Endodermal cell (in vitro differentiated cells): ENCODE measurements at regions not wholly inside any gene's neighbourhood (a gene's known extent, or its start where the extent isn't known, plus 50 kb on each side); places are given as distances from the start of the nearest gene placed in this dataset.
A peak's percentile ranks its signal among the peaks of the same experiment; 100 is the strongest.

Source experiments
- DNase-seq: peaks from one replicate; pipeline ENCODE4 v3.0.0-alpha.2; 2017
- H3K27ac ChIP-seq: 2 replicates; pipeline ENCODE4 v1.5.1; 2013; ENCODE audit warnings: mild to moderate bottlenecking, low read depth, low read length, moderate library complexity
- H3K27me3 ChIP-seq: 2 replicates; pipeline ENCODE4 v1.6.1; 2013; ENCODE audit warnings: mild to moderate bottlenecking, low read length, moderate library complexity; ENCODE audit not compliant: insufficient read depth, control insufficient read depth, poor library complexity, severe bottlenecking
- H3K36me3 ChIP-seq: 2 replicates; pipeline ENCODE4 v1.7.0; 2013; ENCODE audit warnings: mild to moderate bottlenecking, low read length, moderate library complexity; ENCODE audit not compliant: control insufficient read depth, insufficient read depth
- H3K4me1 ChIP-seq: one replicate; pipeline ENCODE4 v1.7.0; 2013; ENCODE audit warnings: low read length; ENCODE audit not compliant: control insufficient read depth, insufficient read depth
- H3K4me3 ChIP-seq: 2 replicates; pipeline ENCODE4 v1.5.1; 2013; ENCODE audit warnings: mild to moderate bottlenecking, low read length, moderate library complexity
- H3K9ac ChIP-seq: 2 replicates; pipeline ENCODE4 v1.6.1; 2013; ENCODE audit warnings: mild to moderate bottlenecking, low read length, moderate library complexity; ENCODE audit not compliant: poor library complexity, severe bottlenecking; ENCODE audit errors: extremely low read depth
- H3K9me3 ChIP-seq: 2 replicates; pipeline ENCODE4 v1.6.1; 2013; ENCODE audit warnings: mild to moderate bottlenecking, low read length, moderate library complexity; ENCODE audit not compliant: control insufficient read depth
- H3K27ac Mint-ChIP-seq: 2 replicates; pipeline ENCODE4 v1.8.0; 2020; ENCODE audit warnings: mixed read lengths
- H3K27me3 Mint-ChIP-seq: 2 replicates; pipeline ENCODE4 v1.8.0; 2021; ENCODE audit warnings: mild to moderate bottlenecking, mixed read lengths; ENCODE audit not compliant: insufficient read depth
- H3K36me3 Mint-ChIP-seq: 2 replicates; pipeline ENCODE4 v1.8.0; 2020; ENCODE audit warnings: low read depth, mixed read lengths
- H3K4me1 Mint-ChIP-seq: 2 replicates; pipeline ENCODE4 v1.8.0; 2020; ENCODE audit warnings: mixed read lengths
- H3K4me3 Mint-ChIP-seq: 2 replicates; pipeline ENCODE4 v1.8.0; 2020; ENCODE audit warnings: mild to moderate bottlenecking, moderate library complexity, mixed read lengths
- H3K9me3 Mint-ChIP-seq: 2 replicates; pipeline ENCODE4 v1.8.0; 2020; ENCODE audit warnings: mild to moderate bottlenecking, mixed read lengths
- CTCF ChIP-seq: fragments of 200-600 bp; sonication (generic); conservative IDR thresholded peaks from 2 replicates; pipeline ENCODE4 v1.5.0; 2021; ENCODE audit warnings: antibody characterized with exemption, mild to moderate bottlenecking
- WGBS, 2 experiments: methylation state at CpG; one replicate each; pipeline versions ENCODE4 v1.1.5 to v1.1.7; 2013; ENCODE audit warnings: missing lambda C conversion rate in 2 of 2, mixed read lengths in 1 of 2; ENCODE audit not compliant: insufficient coverage in 1 of 2, insufficient read length in 1 of 2; 5-methylcytosine and 5-hydroxymethylcytosine counted together

DNA sequence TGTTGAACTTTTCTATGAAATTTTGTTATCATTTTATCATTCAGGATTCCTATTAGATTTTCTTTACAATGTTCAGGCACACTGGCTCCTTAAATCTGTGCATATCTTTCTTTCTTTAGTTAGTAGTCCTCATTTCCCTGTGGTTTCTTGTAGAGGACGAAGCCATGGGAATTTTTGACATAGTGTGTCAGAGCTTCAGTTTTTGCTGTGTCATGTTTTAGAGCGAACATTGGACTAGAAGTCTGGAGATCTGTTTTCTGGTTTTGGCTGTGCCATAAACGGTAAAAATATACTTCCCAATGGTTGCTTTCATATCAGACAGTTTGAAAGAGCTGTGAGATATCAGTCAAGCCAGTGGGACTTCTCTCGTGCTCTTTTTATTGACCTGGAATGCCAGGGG, 105.2 kb downstream of the CHCHD4 start:
- H3K27ac Mint-ChIP-seq = no peak overlapping the region
- Histone ChIP-seq H3K36me3 (no peaks in the 10 kb centered on the region), H3K4me1 (peaks cover 4% of the 10 kb centered on the region), H3K4me3 (no peak overlapping the region), H3K27ac (no peak overlapping the region), H3K9ac (no peak overlapping the region), H3K9me3 (peaks cover 86% of the 10 kb centered on the region), H3K27me3 (no peaks in the 10 kb centered on the region)
- peaks cover 4% of the 10 kb centered on the region for H3K27me3 Mint-ChIP-seq
- H3K4me1 Mint-ChIP-seq = peaks cover 8% of the 10 kb centered on the region
- no peak for DNase-seq
- H3K9me3 Mint-ChIP-seq = peaks cover 67% of the 10 kb centered on the region
- 92 to 100% methylated on average over 3 to 4 of the region's 4 CpGs for WGBS, 2 experiments
- peaks cover 18% of the 10 kb centered on the region for H3K36me3 Mint-ChIP-seq
- H3K4me3 Mint-ChIP-seq = no peak overlapping the region
- TF ChIP-seq CTCF = no peak

- peaks cover 4% of the 10 kb centered on the region for H3K4me1 ChIP-seq
- no peak overlapping the region for H3K27ac Mint-ChIP-seq
- H3K4me1 Mint-ChIP-seq = peaks cover 8% of the 10 kb centered on the region
- no peak for DNase-seq
- H3K4me3 Mint-ChIP-seq = no peak overlapping the region
- H3K27me3 ChIP-seq = no peaks in the 10 kb centered on the region
- H3K4me3 ChIP-seq = peak overlapping the region; percentile 53
- H3K9me3 ChIP-seq = peaks cover 86% of the 10 kb centered on the region
- no peak overlapping the region for H3K9ac ChIP-seq
- H3K27me3 Mint-ChIP-seq = peaks cover 13% of the 10 kb centered on the region
- H3K27ac ChIP-seq = no peak overlapping the region
- 95 to 97% methylated on average over 7 to 8 of the region's 8 CpGs for WGBS, 2 experiments
- H3K36me3 ChIP-seq = no peaks in the 10 kb centered on the region
- peaks cover 7% of the 10 kb centered on the region for H3K36me3 Mint-ChIP-seq
- peaks cover 67% of the 10 kb centered on the region for H3K9me3 Mint-ChIP-seq
- no peak for TF ChIP-seq CTCF
Observed at GRCh38 chr3:14016900-14017475, 107.7 kb downstream of the CHCHD4 start.

GRCh38 chr3:14007006-14007405, 117.7 kb downstream of the CHCHD4 start:
- no peaks in the 10 kb centered on the region for H3K4me1 ChIP-seq
- H3K36me3 Mint-ChIP-seq = peaks cover 3% of the 10 kb centered on the region
- no peak overlapping the region for H3K9ac ChIP-seq
- peaks cover 25% of the 10 kb centered on the region for H3K9me3 ChIP-seq
- DNase-seq = no peak
- no peak overlapping the region for H3K4me3 ChIP-seq
- 82 to 83% methylated on average over 1 to 4 of the region's 4 CpGs for WGBS, 2 experiments
- H3K27ac ChIP-seq = no peak overlapping the region
- no peak overlapping the region for H3K27ac Mint-ChIP-seq
- no peaks in the 10 kb centered on the region for H3K36me3 ChIP-seq
- peaks cover 15% of the 10 kb centered on the region for H3K9me3 Mint-ChIP-seq
- H3K4me1 Mint-ChIP-seq = no peaks in the 10 kb centered on the region
- peaks cover 6% of the 10 kb centered on the region for H3K27me3 Mint-ChIP-seq
- no peaks in the 10 kb centered on the region for H3K27me3 ChIP-seq
- no peak overlapping the region for H3K4me3 Mint-ChIP-seq
- TF ChIP-seq CTCF = no peak
